ENCODE measurements at regions not wholly inside any gene's neighbourhood (a gene's known extent, or its start where the extent isn't known, plus 50 kb on each side); places are given as distances from the start of the nearest gene placed in this dataset.
"Not testable (repeated sequence)": the region's sequence is repeated elsewhere in the genome, so short reads cannot be mapped to it uniquely, and the experiment has no call there.

DNA sequence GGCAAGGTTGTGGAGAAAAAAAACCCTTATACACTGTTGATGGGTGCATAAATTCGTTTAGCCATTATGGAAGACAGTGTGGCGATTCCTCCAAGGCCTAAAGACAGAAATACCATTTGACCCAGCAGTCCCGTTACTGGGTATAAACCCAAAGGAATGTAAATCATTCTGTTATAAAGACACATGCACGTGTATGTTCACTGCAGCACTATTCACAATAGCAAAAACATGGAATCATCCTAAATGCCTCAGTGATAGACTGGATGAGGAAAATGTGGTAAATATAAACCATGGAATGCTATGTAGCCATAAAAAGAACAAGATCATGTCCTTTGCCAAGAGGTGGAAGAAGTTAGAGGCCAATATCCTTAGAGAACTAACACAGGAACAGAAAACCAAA is 119.9 kb upstream of the PRR16 start:
- no peak for TF ChIP-seq EZH2phosphoT487 (IDR thresholded peaks at IDR 0.05; ENCODE audit: borderline replicate concordance, low read length)
- TF ChIP-seq, protein P1, sequence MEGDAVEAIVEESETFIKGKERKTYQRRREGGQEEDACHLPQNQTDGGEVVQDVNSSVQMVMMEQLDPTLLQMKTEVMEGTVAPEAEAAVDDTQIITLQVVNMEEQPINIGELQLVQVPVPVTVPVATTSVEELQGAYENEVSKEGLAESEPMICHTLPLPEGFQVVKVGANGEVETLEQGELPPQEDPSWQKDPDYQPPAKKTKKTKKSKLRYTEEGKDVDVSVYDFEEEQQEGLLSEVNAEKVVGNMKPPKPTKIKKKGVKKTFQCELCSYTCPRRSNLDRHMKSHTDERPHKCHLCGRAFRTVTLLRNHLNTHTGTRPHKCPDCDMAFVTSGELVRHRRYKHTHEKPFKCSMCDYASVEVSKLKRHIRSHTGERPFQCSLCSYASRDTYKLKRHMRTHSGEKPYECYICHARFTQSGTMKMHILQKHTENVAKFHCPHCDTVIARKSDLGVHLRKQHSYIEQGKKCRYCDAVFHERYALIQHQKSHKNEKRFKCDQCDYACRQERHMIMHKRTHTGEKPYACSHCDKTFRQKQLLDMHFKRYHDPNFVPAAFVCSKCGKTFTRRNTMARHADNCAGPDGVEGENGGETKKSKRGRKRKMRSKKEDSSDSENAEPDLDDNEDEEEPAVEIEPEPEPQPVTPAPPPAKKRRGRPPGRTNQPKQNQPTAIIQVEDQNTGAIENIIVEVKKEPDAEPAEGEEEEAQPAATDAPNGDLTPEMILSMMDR (IDR thresholded peaks at IDR 0.05; ENCODE audit: low read depth, low read length, poor library complexity, severe bottlenecking): no peak
- H3F3A ChIP-seq (ENCODE audit: control insufficient read depth, insufficient read depth): no peaks in the 10 kb centered on the region
- no peaks in the 10 kb centered on the region for H3K9me2 ChIP-seq (replicated peaks; ENCODE audit: control insufficient read depth, low read length)
- H3K9me3 ChIP-seq (ENCODE audit: control insufficient read depth, insufficient read depth, low read length): no peaks in the 10 kb centered on the region
- no peaks in the 10 kb centered on the region for H4K20me1 ChIP-seq (ENCODE audit: control insufficient read depth, insufficient read depth, low read depth, low read length)
- H3K27me3 ChIP-seq (ENCODE audit: control insufficient read depth, low read length): no peaks in the 10 kb centered on the region
- no peak overlapping the region for H3K27ac ChIP-seq (ENCODE audit: low read depth, low read length)
- no peaks in the 10 kb centered on the region for H3K4me1 ChIP-seq (ENCODE audit: control insufficient read depth, low read length)
- no peaks in the 10 kb centered on the region for H3K36me3 ChIP-seq (ENCODE audit: control insufficient read depth, low read length)
- H3K4me2 ChIP-seq (ENCODE audit: low read length): no peak overlapping the region
- no peak overlapping the region for H3K4me3 ChIP-seq (ENCODE audit: low read length)
- no peaks in the 10 kb centered on the region for H3K79me2 ChIP-seq (ENCODE audit: control insufficient read depth, low read length)

DNA sequence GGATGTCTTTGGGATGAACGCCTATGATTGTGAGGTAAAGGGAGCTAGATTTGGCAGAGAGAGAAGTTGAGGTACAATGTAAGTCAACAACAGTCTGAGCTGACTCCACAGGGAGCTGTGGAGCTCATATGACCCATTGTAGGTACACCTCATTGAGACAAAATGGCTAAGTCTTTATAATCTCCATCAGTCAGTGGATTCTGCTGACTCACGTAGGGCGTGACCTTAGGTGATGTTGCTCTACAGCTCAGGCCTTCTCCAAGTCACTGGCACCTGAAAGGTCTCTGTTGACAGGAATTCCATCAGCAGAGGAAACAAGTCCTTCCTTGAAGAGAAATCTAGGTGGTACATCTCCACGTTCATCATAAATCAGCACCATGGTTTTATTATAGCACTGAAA is 118.2 kb upstream of the PRR16 start:
- Histone ChIP-seq H3K36me3 (ENCODE audit: control insufficient read depth, low read length) (no peaks in the 10 kb centered on the region), H3K4me1 (ENCODE audit: control insufficient read depth, low read length) (no peaks in the 10 kb centered on the region), H3F3A (ENCODE audit: control insufficient read depth, insufficient read depth) (no peaks in the 10 kb centered on the region), H3K4me3 (ENCODE audit: low read length) (no peak overlapping the region), H3K27ac (ENCODE audit: low read depth, low read length) (no peak overlapping the region), H3K9me3 (ENCODE audit: control insufficient read depth, insufficient read depth, low read length) (no peaks in the 10 kb centered on the region), H3K4me2 (ENCODE audit: low read length) (no peak overlapping the region), H3K27me3 (ENCODE audit: control insufficient read depth, low read length) (no peaks in the 10 kb centered on the region), H4K20me1 (ENCODE audit: control insufficient read depth, insufficient read depth, low read depth, low read length) (no peaks in the 10 kb centered on the region), H3K79me2 (ENCODE audit: control insufficient read depth, low read length) (no peaks in the 10 kb centered on the region), H3K9me2 (replicated peaks; ENCODE audit: control insufficient read depth, low read length) (no peaks in the 10 kb centered on the region)
- TF ChIP-seq EZH2phosphoT487 (IDR thresholded peaks at IDR 0.05; ENCODE audit: borderline replicate concordance, low read length): no peak

- not testable (repeated sequence) for H3K4me2 ChIP-seq (ENCODE audit: low read length); H3F3A ChIP-seq (ENCODE audit: control insufficient read depth, insufficient read depth); H4K20me1 ChIP-seq (ENCODE audit: control insufficient read depth, insufficient read depth, low read depth, low read length); H3K79me2 ChIP-seq (ENCODE audit: control insufficient read depth, low read length); H3K4me3 ChIP-seq (ENCODE audit: low read length); H3K9me2 ChIP-seq (replicated peaks; ENCODE audit: control insufficient read depth, low read length); H3K27me3 ChIP-seq (ENCODE audit: control insufficient read depth, low read length); H3K36me3 ChIP-seq (ENCODE audit: control insufficient read depth, low read length); H3K27ac ChIP-seq (ENCODE audit: low read depth, low read length); H3K9me3 ChIP-seq (ENCODE audit: control insufficient read depth, insufficient read depth, low read length); H3K4me1 ChIP-seq (ENCODE audit: control insufficient read depth, low read length)
Measured at GRCh38 chr5:120351071-120351470, 113.0 kb upstream of the PRR16 start.

DNA sequence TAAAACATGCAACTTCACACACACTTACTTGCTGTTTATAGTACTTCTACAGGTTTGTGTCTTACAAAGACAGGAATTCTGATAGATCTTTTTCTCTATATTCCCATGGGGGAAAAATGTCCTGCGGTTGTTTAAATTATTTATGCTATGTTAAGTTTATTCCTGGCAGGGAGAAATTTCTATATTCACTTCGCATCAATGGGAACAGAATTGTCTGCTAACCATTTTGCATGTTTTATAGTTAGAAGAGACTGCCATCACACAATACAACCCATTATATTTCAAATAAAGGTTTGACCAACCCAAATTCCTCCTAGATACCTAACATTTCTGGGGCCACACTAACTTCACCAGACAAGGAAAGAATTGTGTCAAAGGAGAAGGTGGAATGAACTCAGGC is 110.0 kb upstream of the PRR16 start:
- Histone ChIP-seq H3K27me3 (ENCODE audit: control insufficient read depth, low read length) (no peaks in the 10 kb centered on the region), H3F3A (ENCODE audit: control insufficient read depth, insufficient read depth) (no peaks in the 10 kb centered on the region), H3K4me1 (ENCODE audit: control insufficient read depth, low read length) (no peaks in the 10 kb centered on the region), H4K20me1 (ENCODE audit: control insufficient read depth, insufficient read depth, low read depth, low read length) (no peaks in the 10 kb centered on the region), H3K4me3 (ENCODE audit: low read length) (no peak overlapping the region), H3K9me2 (replicated peaks; ENCODE audit: control insufficient read depth, low read length) (no peaks in the 10 kb centered on the region), H3K36me3 (ENCODE audit: control insufficient read depth, low read length) (no peaks in the 10 kb centered on the region), H3K79me2 (ENCODE audit: control insufficient read depth, low read length) (no peaks in the 10 kb centered on the region), H3K9me3 (ENCODE audit: control insufficient read depth, insufficient read depth, low read length) (no peaks in the 10 kb centered on the region), H3K27ac (ENCODE audit: low read depth, low read length) (no peak overlapping the region), H3K4me2 (ENCODE audit: low read length) (no peak overlapping the region)
- no peak for TF ChIP-seq EZH2phosphoT487 (IDR thresholded peaks at IDR 0.05; ENCODE audit: borderline replicate concordance, low read length)
- TF ChIP-seq, protein P1 (IDR thresholded peaks at IDR 0.05; ENCODE audit: low read depth, low read length, poor library complexity, severe bottlenecking): no peak

All from DOHH2 (cell line).